SK-N-SH (cell line): ENCODE measurements at regions not wholly inside any gene's neighbourhood (a gene's known extent, or its start where the extent isn't known, plus 50 kb on each side); places are given as distances from the start of the nearest gene placed in this dataset.

Source experiments
- CTCF ChIP-seq: fragments of 200-600 bp; sonication (generic); IDR thresholded peaks from 2 replicates; pipeline ENCODE4 v1.6.1; 2017; ENCODE audit warnings: antibody characterized with exemption, mild to moderate bottlenecking, moderate library complexity
- EP300 ChIP-seq, 2 experiments: IDR thresholded peaks; 2 replicates each; pipeline versions ENCODE4 v1.4.0 to v1.6.1; 2012; ENCODE audit warnings: borderline replicate concordance in 1 of 2, low read depth in 1 of 2, low read length in 1 of 2
- EZH2phosphoT487 ChIP-seq: fragments of 200-600 bp; sonication (generic); IDR thresholded peaks from 2 replicates; pipeline ENCODE4 v1.6.1; 2017; ENCODE audit warnings: low read depth, mixed run types, mild to moderate bottlenecking, antibody characterized with exemption, moderate library complexity, borderline replicate concordance
- POLR2AphosphoS5 ChIP-seq: IDR thresholded peaks from 2 replicates; pipeline ENCODE4 v1.6.1; 2012; ENCODE audit warnings: low read depth, low read length
- RAD21 ChIP-seq: IDR thresholded peaks from 2 replicates; pipeline ENCODE4 v1.6.1; 2012; ENCODE audit warnings: mild to moderate bottlenecking, low read length
- RFX5 ChIP-seq: IDR thresholded peaks from 2 replicates; pipeline ENCODE4 v1.6.1; 2012; ENCODE audit warnings: mild to moderate bottlenecking, improper control_type of control experiment, low read length
- USF2 ChIP-seq: fragments of 150-350 bp; IDR thresholded peaks from 2 replicates; pipeline ENCODE4 v1.6.1; 2017; ENCODE audit warnings: antibody characterized with exemption, low read length, low read depth, borderline replicate concordance

- TF ChIP-seq CTCF (no peak), USF2 (no peak), POLR2AphosphoS5 (no peak), EP300 (IDR thresholded peaks at IDR 0.05; ENCODE audit: borderline replicate concordance in 1 of 2, low read depth in 1 of 2, low read length in 1 of 2) (no peak), EZH2phosphoT487 (no peak), RFX5 (no peak), RAD21 (no peak)
Observed at GRCh38 chr1:78355656-78356055, 135.1 kb upstream of the PTGFR start.
